Cardiac muscle cell (in vitro differentiated cells and primary cell): ENCODE measurements at regions not wholly inside any gene's neighbourhood (a gene's known extent, or its start where the extent isn't known, plus 50 kb on each side); places are given as distances from the start of the nearest gene placed in this dataset.
A peak's percentile ranks its signal among the peaks of the same experiment; 100 is the strongest.

Source experiments
- DNase-seq, 2 donors: peaks; one replicate each; pipeline versions ENCODE4 v3.0.0 to v3.0.0-alpha.2; 2010 to 2017; ENCODE audit warnings: low read depth in 1 of 2, low spot score in 1 of 2
- H3K27ac ChIP-seq: fragments of 200-600 bp; sonication (generic); 2 replicates; pipeline ENCODE4 v1.5.1; 2016
- H3K27me3 ChIP-seq: fragments of 200-600 bp; sonication (generic); 2 replicates; pipeline ENCODE4 v1.6.0; 2016; ENCODE audit warnings: control low read depth
- H3K36me3 ChIP-seq: fragments of 200-600 bp; sonication (generic); 2 replicates; pipeline ENCODE4 v1.5.1; 2016; ENCODE audit warnings: control low read depth
- H3K4me1 ChIP-seq: fragments of 200-600 bp; sonication (generic); 2 replicates; pipeline ENCODE4 v1.8.1; 2017; ENCODE audit warnings: low read depth, mild to moderate bottlenecking, mixed run types
- H3K4me3 ChIP-seq: fragments of 200-600 bp; sonication (generic); 2 replicates; pipeline ENCODE4 v1.5.1; 2016; ENCODE audit warnings: mild to moderate bottlenecking
- H3K9me3 ChIP-seq: fragments of 200-600 bp; sonication (generic); 2 replicates; pipeline ENCODE4 v1.5.1; 2017; ENCODE audit warnings: low read depth, mild to moderate bottlenecking, control low read depth
- TF ChIP-seq, protein P1 (sequence below): IDR thresholded peaks from 2 replicates; pipeline ENCODE4 v1.5.1; 2012; ENCODE audit warnings: low read depth, mild to moderate bottlenecking, low read length

DNA sequence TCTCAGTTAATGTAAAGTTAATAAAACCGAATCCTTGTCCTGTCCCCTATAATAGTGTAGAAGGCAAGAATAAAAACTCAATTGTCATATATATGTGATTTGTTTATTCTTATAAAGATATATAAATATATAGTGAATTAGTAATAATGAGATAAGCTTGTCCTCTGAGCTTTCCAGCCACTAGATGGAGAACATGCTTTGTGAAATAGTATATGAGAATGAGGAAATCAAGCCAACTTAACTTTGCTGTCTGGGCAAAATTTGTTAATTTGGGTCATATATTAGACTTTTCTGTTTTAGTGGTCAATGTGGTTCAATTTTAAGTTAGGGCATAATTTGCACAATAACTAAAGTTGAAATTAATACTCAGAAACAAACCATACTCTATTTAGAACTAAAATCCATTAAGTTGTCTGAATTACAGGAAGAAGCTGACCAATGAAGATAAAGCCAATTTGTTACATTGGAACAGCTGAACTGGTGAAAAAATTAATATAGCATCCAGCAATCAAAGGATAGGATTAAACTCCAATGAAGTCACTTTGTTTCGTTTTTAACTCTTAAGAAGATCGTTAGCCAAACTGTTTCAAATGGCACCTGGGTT lies 595.0 kb downstream of the ARL4A start:
- Histone ChIP-seq H3K9me3 (no peaks in the 10 kb centered on the region), H3K4me1 (no peaks in the 10 kb centered on the region), H3K27ac (no peak overlapping the region), H3K36me3 (no peaks in the 10 kb centered on the region), H3K4me3 (no peak overlapping the region), H3K27me3 (no peaks in the 10 kb centered on the region)
- TF ChIP-seq, protein P1, sequence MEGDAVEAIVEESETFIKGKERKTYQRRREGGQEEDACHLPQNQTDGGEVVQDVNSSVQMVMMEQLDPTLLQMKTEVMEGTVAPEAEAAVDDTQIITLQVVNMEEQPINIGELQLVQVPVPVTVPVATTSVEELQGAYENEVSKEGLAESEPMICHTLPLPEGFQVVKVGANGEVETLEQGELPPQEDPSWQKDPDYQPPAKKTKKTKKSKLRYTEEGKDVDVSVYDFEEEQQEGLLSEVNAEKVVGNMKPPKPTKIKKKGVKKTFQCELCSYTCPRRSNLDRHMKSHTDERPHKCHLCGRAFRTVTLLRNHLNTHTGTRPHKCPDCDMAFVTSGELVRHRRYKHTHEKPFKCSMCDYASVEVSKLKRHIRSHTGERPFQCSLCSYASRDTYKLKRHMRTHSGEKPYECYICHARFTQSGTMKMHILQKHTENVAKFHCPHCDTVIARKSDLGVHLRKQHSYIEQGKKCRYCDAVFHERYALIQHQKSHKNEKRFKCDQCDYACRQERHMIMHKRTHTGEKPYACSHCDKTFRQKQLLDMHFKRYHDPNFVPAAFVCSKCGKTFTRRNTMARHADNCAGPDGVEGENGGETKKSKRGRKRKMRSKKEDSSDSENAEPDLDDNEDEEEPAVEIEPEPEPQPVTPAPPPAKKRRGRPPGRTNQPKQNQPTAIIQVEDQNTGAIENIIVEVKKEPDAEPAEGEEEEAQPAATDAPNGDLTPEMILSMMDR: peak; percentile 54
- DNase-seq: peak; percentile 24 to 59

DNA sequence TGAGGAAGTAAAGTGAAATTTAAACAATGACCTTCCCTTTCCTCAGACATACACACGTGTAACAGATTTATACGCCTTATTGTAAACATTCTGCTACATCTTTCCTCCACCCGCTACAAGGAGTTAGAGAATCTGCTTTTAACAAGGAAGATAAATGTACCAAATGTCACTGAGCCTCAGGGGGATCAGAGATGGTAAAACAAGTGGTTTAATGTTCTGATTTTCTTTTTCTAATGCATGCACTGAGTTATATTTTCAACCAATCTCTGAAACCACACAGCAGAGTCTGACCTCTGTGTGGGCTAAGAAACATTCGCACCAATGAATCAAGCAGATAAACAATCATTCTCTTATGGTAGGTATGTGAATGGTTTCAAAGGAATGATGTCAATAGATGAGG lies 599.5 kb downstream of the ARL4A start:
- no peak for DNase-seq
- TF ChIP-seq, protein P1: no peak
- Histone ChIP-seq H3K27ac (no peak overlapping the region), H3K9me3 (no peaks in the 10 kb centered on the region), H3K4me1 (no peaks in the 10 kb centered on the region), H3K27me3 (no peaks in the 10 kb centered on the region), H3K4me3 (no peak overlapping the region), H3K36me3 (no peaks in the 10 kb centered on the region)

GRCh38 chr7:13288516-13288915 lies 601.1 kb downstream of the ARL4A start:
- peak in 1 of 2 donors; percentile 5 for DNase-seq
- no peaks in the 10 kb centered on the region for H3K9me3 ChIP-seq
- no peaks in the 10 kb centered on the region for H3K4me1 ChIP-seq
- no peak overlapping the region for H3K4me3 ChIP-seq
- no peaks in the 10 kb centered on the region for H3K36me3 ChIP-seq
- TF ChIP-seq, protein P1: no peak
- no peak overlapping the region for H3K27ac ChIP-seq
- no peaks in the 10 kb centered on the region for H3K27me3 ChIP-seq

GRCh38 chr7:13290975-13291374 lies 603.5 kb downstream of the ARL4A start:
- Histone ChIP-seq H3K27me3 (no peaks in the 10 kb centered on the region), H3K4me1 (no peaks in the 10 kb centered on the region), H3K27ac (no peak overlapping the region), H3K4me3 (no peak overlapping the region), H3K9me3 (no peaks in the 10 kb centered on the region), H3K36me3 (no peaks in the 10 kb centered on the region)
- DNase-seq: no peak
- TF ChIP-seq, protein P1: no peak

GRCh38 chr7:13293264-13294002 lies 606.0 kb downstream of the ARL4A start:
- no peak for DNase-seq
- TF ChIP-seq, protein P1: no peak
- Histone ChIP-seq H3K36me3 (no peaks in the 10 kb centered on the region), H3K4me3 (no peak overlapping the region), H3K4me1 (no peaks in the 10 kb centered on the region), H3K27ac (no peak overlapping the region), H3K27me3 (no peaks in the 10 kb centered on the region), H3K9me3 (no peaks in the 10 kb centered on the region)
